GM11168 (cell line): ENCODE measurements at regions not wholly inside any gene's neighbourhood (a gene's known extent, or its start where the extent isn't known, plus 50 kb on each side); places are given as distances from the start of the nearest gene placed in this dataset.
"Not testable (repeated sequence)": the region's sequence is repeated elsewhere in the genome, so short reads cannot be mapped to it uniquely, and the experiment has no call there.

Source experiments
- in situ Hi-C: fragments of 300-500 bp; cut with MboI; formaldehyde crosslinking; loops from one replicate; pipeline ENCODE4 v1.12.0; 2022; ENCODE audit warnings: low sequenced_read_pairs; ENCODE audit not compliant: unreplicated experiment

DNA sequence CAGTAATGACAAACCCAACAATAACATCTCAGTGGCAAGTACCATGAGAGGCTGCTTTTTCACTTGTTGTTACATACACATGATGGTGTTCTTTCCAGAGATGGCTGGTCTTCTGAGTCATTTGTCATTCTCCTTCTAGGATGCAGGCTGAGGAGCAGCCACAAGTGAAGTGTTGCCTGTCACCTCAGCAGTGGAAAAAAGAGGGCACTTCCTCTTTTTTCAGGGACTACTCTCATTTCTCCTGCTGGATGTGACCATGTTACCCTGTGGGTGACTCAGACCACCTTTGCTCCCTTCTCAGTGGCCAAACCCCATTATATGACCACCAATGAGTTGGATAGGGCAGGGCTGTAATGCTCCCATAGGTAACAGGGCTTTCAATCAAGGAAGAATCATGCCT is 587.0 kb upstream of the ADAMTS16 start:
- in situ Hi-C loops: no loop called here

DNA sequence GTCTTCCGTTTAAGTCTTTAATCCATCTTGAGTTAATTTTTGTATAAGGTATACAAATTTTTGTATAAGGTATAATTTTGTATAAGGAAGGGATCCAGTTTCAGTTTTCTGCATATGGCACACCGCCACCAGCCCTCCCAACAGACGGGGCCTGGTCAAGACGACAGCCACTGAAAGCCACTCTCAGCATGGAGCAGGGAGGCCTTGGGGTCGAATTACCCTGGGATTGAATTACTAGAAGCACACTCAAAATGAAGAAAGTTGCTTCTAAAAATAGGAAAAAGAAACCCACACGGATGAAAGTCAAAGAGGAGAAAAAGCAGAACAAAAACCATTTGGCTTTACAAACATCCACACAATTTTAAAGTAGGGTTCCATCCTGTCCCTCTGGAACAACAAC is 586.2 kb upstream of the ADAMTS16 start:
- in situ Hi-C loops: no loop called here

DNA sequence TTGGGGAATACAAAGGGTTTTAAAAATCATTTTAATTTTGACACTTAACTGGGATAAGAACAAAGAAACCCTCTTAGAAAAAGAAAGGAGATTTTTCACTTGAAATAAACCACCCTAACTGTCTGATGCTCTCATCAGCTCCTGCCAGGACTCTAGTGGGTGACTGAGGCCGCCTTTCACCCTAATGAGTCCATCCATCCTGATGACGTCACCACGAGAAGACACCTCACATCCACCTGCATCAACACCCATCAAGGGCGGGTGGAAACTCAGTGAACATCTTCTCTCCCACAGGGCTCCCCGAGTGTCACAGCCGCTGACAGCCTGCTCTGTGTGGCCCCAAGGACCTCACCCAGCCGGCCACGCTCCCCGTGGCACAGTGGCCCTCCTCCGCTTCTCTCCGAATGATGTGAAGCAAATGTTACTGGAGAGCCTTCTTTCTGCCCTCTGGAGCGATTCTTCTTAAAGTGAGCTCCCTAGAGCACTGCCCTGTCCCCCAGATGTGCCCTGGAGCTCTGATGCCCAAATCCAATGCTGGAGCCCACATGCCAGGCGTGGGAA is 584.3 kb upstream of the ADAMTS16 start:
- in situ Hi-C loops: no loop called here

DNA sequence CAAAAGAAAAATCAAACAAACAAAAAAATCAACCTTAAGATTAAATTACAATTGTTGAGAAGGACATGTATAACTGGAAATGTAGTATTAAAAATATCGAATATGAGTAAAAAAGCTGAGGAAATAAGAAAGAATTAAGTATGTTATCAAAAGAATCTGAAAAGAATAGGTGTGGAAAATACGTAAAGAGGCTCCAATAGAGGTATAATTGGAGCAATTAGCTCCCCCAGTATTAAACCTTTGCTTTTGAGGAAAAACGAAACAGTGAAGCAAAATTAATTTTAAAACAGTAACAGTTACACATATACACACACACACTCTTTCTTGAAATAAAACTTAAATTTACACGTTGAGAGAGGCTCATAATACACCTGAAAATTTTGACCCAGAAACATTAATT is 578.7 kb upstream of the ADAMTS16 start:
- in situ Hi-C loops: no loop called here

DNA sequence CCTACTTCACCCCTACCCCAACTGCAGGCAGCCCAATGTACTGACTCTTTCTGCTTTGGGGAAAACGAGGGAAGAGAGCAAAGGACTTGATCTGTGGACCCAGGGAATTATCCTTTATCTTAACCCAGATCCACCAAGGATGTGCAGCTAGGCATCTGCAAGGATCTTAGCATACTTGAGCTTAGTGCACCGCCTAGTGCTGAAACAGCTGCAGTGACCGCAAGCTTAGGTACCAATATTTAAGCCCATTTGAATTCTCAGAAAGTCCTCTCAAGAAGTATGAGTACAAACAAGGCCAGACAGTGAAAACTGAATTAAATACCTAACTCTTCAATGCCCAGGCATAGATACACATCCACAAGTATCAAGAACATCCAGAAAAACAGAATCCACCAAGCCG is 576.7 kb upstream of the ADAMTS16 start:
- in situ Hi-C loops: no loop called here

DNA sequence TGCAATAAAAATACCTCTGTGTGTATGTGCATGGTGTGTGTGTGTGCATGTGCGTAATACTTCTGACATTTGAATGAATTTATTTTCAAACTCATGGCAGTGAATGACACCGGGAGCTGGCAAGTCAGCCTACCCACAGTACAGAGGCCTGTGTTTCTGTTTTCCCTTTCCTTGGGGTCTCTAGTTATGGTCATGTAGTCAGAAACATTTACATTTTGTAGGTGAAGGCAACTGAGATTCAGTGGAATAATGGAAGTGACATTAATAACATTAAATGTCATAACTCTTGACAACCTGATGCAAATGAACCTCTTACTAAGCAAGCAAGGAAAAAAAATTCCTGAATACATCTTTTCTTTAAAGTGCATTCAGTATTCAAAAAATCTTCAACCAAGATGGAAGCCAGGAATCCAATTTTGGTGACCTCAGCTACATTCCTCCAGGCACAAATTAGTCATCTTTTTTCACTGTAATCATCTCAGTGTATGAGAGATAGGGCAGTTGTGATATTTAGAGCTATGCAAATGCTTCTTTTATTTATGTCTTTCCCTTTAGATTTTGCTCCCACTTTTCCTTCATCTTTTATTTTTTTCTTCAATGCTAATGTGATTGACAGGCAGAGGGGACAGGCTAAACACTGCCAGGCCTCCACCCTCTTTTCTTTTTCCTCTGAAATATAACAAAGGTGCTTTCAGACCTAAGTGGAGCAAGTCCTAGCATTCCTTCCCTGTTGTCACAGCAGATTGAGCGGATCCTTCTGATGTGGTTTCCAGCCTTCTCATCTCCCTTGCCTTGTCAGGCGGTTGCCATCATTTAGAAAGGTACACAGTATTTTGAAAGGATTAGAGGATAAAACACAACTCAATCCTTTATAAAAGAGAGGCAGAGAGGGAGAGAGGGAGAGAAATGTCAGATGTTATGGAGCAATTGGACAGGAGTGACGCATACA is 569.8 kb upstream of the ADAMTS16 start:
- in situ Hi-C loops: no loop called here

DNA sequence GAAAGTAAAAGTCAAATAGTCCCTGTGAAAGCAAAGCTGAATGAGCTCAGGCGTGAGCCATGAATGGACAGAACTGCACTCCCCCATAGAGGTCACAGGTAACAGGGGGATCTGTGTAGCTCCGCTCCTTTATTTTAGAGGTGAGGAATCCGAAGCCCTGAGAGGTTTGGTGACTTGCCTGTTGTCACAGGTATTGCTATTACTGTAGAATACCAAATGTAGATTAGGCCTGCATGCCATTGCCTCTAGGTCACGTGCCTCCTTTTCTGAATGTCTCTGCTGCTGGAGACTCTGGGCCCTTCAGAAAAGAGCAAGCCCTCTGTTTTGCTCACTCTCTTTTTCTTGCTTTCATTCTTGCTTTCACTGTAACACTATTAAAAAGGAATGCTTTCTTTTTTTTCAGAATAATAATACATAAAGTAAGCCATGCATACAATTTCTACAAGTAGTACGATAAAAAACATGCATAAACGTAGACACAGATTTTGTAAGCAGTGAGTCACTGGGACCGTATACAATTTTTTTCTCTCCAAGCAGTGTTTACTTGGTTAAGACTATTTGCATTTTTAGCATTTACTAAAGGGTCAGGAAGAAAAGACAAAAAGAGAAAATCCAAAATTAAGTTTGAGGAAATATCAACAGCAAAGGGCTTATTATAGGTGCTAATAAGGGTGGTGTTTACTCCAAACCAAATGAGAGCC is 568.7 kb upstream of the ADAMTS16 start:
- in situ Hi-C loops: no loop called here

DNA sequence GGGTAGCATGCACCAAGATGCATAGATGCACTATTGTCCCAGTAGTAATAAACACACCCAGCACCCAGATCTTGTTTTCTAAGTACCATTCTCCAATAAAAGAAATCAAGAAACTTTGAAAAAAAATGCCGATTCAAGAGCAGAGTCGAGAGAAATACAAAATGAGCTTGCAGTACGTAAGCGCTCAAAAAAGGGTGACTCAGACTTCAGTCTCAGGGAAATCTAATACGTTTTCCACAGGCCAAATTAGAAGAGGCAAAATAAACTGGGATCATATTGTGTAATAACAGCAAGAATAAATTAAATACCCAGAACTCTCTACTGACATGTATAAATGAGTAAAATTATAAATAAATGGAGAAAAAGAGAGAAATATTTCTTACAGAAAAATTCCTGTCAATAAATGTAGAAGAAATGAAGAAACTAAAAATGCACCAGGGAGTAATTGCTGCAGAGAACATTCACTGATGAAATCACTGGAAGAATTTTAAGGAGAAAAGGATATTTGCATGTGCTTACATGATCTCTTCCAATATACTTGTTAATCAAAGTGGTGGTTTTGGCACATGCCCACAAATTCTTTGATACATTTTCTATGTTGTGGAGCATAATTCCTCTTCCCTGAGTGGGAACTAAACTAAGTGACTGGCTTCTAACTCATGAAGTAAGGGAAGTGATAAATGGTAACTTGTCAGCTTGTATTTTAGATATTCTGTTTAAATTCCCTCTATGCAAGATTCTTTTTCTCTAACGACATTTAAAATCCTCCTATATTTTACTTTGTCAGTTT is 567.6 kb upstream of the ADAMTS16 start:
- in situ Hi-C loops: no loop called here

DNA sequence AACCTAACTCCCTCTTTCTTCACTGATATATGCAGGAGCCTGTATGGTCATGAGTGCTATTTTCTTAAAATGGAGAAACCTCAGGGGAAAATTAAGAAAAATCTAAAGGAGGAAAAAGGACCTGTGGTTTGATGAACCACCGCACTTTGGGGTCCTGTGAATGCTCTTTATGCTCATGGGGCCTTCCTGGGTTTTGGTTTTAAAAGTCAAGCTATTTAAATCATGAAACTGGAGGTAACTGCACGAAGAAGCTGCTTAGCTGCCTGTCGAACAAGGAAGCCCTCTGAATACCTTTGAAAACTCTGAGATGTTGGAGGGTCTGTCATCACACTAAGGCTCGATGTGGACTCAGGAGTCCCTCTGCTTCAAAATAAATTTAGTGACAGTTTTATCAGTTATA is 564.5 kb upstream of the ADAMTS16 start:
- in situ Hi-C loops: no loop called here

DNA sequence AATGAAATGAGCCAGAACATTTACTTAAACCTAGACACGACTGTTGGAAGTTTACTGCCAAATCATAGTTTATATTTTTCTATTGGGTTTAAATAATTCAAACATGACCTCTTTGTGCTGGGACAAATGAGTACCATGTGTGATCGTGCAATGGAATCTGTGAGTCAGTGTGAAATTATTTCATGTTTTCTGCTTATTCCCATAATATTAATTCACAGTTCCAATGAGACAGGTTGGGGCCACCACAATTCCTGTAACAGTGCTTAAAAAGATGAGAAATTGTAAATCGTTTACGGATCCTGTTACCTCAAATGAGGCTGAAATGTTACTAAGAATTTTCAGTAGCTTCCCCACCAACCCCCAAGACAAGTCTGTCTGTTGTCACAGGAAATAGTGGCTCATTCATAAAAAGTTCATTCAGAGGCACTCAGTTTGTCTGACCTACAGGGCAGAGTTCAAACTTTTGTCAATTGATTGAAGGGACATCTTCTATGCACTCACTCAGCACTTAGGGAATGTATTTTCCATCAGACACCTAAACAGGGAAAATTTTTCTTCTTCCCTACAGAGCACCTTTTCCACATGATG is 563.9 kb upstream of the ADAMTS16 start:
- in situ Hi-C loops: no loop called here

DNA sequence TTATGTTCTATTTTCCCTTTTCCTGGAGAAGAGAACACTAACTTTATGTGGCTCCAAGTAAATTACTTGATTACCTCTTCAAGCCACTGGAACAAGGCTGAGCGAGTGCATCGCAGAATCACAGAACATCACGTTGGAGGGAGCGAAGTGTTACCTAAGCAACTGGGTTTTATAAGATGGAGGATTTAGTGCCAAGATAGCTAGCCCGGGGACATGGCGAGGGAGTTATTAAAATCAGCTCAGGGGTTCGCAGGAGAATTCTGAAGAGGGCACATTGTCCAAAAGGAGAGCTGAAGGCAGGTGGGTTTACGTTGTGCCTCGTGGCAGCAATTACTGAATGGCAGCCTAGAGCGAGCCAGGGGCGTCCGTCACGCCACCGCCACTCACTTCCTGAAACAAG is 563.2 kb upstream of the ADAMTS16 start:
- in situ Hi-C loops: no loop called here

DNA sequence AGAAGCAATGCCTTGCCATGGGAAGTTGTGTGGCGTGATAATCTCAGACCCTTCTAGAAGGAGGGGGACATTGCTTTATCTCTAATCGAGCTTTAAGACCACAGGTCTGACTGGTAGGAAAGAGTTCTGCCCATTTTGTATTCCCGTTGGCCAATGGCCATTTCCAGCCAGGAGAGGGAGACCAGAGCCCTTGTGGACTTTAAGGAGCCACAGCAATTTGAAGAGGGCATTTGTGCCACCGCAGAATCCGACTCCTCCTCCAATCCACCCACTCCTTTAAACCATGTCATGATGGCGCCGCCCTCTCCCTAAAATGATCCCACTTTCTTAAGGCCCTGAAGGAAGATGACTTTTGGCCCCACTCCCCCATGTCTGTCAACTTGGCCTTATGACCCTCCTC is 560.5 kb upstream of the ADAMTS16 start:
- in situ Hi-C loops: no loop called here

DNA sequence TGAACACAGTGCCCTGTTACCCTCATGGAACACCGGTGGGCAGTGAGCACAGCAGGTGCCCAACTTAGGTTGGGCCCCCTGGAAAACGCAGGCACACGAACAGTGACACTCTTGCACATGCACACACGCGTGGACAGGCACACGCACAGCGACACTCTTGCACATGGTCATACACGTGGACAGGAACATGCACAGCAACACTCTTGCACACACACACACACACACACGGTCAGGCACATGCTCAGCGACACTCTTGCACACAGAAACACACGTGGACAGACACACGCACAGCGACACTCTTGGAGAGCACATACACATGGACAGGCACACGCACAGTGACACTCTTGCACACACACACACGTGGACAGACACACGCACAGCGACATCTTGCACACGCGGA is 559.4 kb upstream of the ADAMTS16 start:
- in situ Hi-C loops: no loop called here

DNA sequence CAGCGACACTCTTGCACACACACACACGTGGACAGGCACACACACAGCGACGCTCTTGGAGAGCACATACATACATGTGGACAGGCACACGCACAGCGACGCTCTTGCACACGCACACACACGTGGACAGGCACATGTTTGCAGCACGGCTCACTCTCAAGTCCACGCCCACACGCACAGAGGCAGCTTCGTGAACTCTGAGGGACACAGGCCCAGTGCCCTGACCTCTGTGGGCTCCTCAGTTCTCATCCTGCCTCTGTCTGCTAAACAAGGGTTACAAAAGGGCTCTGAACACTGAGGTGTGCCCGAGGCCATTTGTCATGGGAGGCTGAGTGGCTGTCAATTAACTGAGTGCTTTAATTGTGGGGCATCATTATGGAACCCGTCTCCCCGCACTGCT is 558.8 kb upstream of the ADAMTS16 start:
- in situ Hi-C loops: no loop called here

DNA sequence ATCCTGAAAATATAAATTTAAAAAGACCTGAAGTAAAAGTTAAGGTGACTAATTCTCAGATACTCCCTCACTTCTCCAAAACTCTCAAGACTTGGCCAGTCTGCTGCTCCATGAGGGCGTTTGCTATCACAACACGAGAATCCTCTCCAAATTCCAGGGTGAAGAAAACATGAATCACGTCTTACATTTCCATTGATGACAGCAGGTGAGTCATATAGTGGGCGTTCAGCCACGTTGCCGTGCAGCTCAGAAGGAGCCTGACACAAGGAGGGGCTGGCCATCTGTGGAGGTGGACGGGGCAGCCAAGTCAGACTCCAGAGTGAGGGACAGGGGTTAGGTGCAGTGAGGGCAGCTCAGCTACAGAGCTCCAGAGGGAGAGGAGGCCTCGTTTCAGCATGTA is 555.1 kb upstream of the ADAMTS16 start:
- in situ Hi-C loops: no loop called here

DNA sequence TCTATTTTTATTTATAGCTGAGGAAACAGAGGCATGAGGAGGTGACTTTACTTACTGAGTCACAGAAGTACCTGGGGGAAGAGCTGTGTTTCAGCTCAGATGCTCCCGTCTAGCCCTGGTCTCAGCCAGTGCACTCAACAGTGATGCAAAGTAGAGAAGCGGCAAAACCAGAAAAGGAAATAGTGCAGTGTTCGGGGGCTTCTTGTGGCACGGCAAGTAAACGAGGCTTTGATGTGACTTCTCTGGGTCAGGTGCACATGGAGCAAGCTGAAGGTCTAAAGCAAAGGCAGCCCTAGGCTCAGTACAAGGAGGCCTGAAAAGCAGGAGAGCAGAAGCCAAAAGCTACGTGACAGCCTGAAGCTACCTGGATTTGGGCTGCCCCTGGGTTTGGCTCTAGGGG is 526.7 kb upstream of the ADAMTS16 start:
- in situ Hi-C loops: no loop called here

DNA sequence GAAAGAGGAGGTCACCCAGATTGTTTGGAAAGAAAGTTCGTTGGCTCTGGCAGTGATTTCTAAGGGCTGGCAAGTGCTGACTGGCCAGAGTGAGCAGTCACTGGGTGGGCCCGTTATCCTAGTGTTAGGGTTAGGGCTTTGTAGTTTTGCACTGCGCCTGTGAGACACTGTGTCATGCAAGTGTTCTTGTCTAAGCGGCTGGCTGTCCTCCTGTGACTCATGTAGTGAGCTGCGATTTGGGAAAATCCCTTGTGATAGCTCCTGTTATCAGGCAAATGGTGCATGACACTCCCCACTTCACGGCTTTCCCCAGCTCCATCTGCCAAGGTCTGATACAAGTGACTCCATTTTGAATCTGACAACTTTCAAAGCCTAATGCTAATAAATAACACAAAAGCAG is 526.0 kb upstream of the ADAMTS16 start:
- in situ Hi-C loops: no loop called here

DNA sequence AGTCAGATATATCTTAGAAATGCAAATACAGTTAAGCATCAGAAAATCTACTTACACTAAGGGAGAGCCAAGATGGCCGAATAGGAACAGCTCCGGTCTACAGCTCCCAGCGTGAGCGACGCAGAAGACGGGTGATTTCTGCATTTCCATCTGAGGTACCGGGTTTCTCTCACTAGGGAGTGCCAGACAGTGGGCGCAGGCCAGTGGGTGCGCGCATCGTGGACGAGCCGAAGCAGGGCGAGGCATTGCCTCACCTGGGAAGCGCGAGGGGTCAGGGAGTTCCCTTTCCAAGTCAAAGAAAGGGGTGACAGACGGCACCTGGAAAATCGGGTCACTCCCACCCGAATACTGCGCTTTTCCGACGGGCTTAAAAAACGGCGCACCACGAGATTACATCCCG is 524.8 kb upstream of the ADAMTS16 start:
- in situ Hi-C loops: not testable (repeated sequence)

DNA sequence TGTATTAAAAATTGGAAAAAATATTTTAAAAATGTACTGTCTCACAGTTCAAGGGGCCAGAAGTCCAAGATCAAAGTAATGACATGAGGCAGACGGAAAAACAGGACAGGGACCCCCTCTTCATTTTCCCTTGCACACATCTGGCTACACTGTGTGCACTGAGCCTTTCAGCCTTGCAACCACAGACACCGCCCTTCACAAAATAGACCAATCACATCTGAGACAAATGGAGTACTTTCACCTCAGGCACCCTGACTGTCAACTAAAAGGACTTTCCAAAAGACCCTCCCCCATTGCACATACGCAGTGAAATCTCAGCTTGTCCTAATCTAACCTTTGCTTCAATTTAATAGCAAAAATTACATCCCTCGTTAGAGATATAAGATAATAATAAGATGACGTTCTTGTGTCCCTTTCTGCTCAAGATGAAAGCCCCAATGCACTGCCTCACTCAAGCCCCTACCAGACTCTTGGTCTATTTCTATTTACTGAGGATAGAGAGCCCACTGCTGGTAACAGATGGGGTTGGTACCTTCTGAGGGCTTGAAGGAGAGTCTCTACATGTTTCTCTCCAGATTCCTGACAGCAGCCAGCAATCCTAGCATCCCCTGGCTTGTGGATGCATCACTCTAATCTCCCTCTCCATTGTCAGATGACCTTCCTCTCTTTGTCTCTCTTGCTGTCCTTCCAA is 514.8 kb upstream of the ADAMTS16 start:
- in situ Hi-C loops: no loop called here

DNA sequence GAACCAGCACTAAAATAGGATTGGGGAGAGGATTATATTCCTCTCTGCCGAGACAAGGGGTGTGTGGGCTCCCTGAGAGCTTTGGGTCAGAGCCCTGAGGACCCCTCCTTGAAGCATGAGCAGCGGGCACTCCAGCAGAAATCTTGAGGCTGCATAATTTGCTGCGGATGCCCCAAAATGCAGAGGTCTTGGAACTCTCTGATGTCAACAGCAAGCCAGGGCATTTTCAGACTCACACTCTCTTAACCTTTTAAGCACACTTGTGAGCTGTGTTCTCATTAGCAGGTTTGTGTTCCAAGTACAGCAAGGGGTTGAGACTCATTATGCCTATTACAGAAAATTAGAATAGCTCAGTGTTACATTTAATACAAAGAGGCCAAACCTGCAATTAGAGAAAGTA is 513.0 kb upstream of the ADAMTS16 start:
- in situ Hi-C loops: no loop called here
